ENCODE measurements at regions not wholly inside any gene's neighbourhood (a gene's known extent, or its start where the extent isn't known, plus 50 kb on each side); places are given as distances from the start of the nearest gene placed in this dataset.

- Histone ChIP-seq H3K4me1 (ENCODE audit: control insufficient read depth, extremely low read depth, insufficient read depth, low read length) (peaks cover 5% of the 10 kb centered on the region), H3K9me3 (ENCODE audit: control insufficient read depth, insufficient read depth, low read depth, low read length) (no peaks in the 10 kb centered on the region), H3K4me2 (ENCODE audit: extremely low read depth, insufficient read depth, low read length) (no peak overlapping the region), H2AFZ (ENCODE audit: low read length) (no peak overlapping the region), H3K79me2 (ENCODE audit: control insufficient read depth, insufficient read depth, low read length) (no peaks in the 10 kb centered on the region), H3K27ac (ENCODE audit: insufficient read depth, low read length) (no peak overlapping the region), H3K36me3 (ENCODE audit: control insufficient read depth, insufficient read depth, low read length) (no peaks in the 10 kb centered on the region), H4K20me1 (ENCODE audit: control insufficient read depth, extremely low read depth, insufficient read depth, low read length) (no peaks in the 10 kb centered on the region), H3K4me3 (replicated peaks in 1 of 4; ENCODE audit: control extremely low read depth in 1 of 4, insufficient read depth in 1 of 4, low read depth in 3 of 4, low read length in 4 of 4) (no peak overlapping the region), H3K27me3 (ENCODE audit: control insufficient read depth, insufficient read depth, low read length) (no peaks in the 10 kb centered on the region), H3K9ac (ENCODE audit: insufficient read depth, low read length) (no peak overlapping the region)
- no peak for DNase-seq (ENCODE audit: low read depth in 2 of 2)
- TF ChIP-seq EZH2 (IDR thresholded peaks at IDR 0.05; ENCODE audit: low read length, missing control alignments): no peak
- TF ChIP-seq, protein P1, sequence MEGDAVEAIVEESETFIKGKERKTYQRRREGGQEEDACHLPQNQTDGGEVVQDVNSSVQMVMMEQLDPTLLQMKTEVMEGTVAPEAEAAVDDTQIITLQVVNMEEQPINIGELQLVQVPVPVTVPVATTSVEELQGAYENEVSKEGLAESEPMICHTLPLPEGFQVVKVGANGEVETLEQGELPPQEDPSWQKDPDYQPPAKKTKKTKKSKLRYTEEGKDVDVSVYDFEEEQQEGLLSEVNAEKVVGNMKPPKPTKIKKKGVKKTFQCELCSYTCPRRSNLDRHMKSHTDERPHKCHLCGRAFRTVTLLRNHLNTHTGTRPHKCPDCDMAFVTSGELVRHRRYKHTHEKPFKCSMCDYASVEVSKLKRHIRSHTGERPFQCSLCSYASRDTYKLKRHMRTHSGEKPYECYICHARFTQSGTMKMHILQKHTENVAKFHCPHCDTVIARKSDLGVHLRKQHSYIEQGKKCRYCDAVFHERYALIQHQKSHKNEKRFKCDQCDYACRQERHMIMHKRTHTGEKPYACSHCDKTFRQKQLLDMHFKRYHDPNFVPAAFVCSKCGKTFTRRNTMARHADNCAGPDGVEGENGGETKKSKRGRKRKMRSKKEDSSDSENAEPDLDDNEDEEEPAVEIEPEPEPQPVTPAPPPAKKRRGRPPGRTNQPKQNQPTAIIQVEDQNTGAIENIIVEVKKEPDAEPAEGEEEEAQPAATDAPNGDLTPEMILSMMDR (conservative IDR thresholded peaks at IDR 0.05 in 1 of 2, IDR thresholded peaks at IDR 0.05 in 1 of 2; ENCODE audit: low read depth in 1 of 2, low read length in 2 of 2): no peak
Measured at GRCh38 chr14:51592836-51593235, 58.9 kb upstream of the FRMD6 start.

DNA sequence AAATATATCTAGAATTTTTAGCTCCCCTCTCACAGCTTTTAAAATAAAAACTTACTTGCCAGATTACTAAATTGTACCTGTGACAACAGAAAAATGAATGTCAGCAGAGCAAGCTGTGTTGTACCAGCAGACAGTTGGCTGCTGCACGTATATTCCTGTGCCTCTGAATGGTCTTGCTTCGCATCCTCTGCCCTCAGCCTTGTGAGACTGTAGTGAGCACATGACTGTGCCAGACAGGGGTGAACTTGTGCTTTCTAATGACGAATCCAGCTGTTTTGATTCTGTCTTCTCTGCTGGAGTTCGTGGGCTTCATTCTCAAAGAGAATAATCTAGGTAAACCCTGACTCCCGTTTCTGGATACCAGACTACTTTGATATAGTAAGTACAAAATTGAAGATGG, 58.3 kb upstream of the FRMD6 start:
- no peak overlapping the region for H3K4me3 ChIP-seq (replicated peaks in 1 of 4; ENCODE audit: control extremely low read depth in 1 of 4, insufficient read depth in 1 of 4, low read depth in 3 of 4, low read length in 4 of 4)
- TF ChIP-seq EZH2 (IDR thresholded peaks at IDR 0.05; ENCODE audit: low read length, missing control alignments): no peak
- TF ChIP-seq, protein P1 (conservative IDR thresholded peaks at IDR 0.05 in 1 of 2, IDR thresholded peaks at IDR 0.05 in 1 of 2; ENCODE audit: low read depth in 1 of 2, low read length in 2 of 2): no peak
- no peak overlapping the region for H3K27ac ChIP-seq (ENCODE audit: insufficient read depth, low read length)
- peaks cover 5% of the 10 kb centered on the region for H3K4me1 ChIP-seq (ENCODE audit: control insufficient read depth, extremely low read depth, insufficient read depth, low read length)
- H3K9me3 ChIP-seq (ENCODE audit: control insufficient read depth, insufficient read depth, low read depth, low read length): no peaks in the 10 kb centered on the region
- H3K4me2 ChIP-seq (ENCODE audit: extremely low read depth, insufficient read depth, low read length): no peak overlapping the region
- no peak overlapping the region for H2AFZ ChIP-seq (ENCODE audit: low read length)
- no peak overlapping the region for H3K9ac ChIP-seq (ENCODE audit: insufficient read depth, low read length)
- H3K36me3 ChIP-seq (ENCODE audit: control insufficient read depth, insufficient read depth, low read length): no peaks in the 10 kb centered on the region
- no peaks in the 10 kb centered on the region for H3K27me3 ChIP-seq (ENCODE audit: control insufficient read depth, insufficient read depth, low read length)
- no peaks in the 10 kb centered on the region for H4K20me1 ChIP-seq (ENCODE audit: control insufficient read depth, extremely low read depth, insufficient read depth, low read length)
- no peaks in the 10 kb centered on the region for H3K79me2 ChIP-seq (ENCODE audit: control insufficient read depth, insufficient read depth, low read length)
- peak in 1 of 2 donors; percentile 76 for DNase-seq (ENCODE audit: low read depth in 2 of 2)

GRCh38 chr14:51595881-51596455, 55.7 kb upstream of the FRMD6 start:
- H3K9ac ChIP-seq (ENCODE audit: insufficient read depth, low read length): no peak overlapping the region
- peaks cover 16% of the 10 kb centered on the region for H3K4me1 ChIP-seq (ENCODE audit: control insufficient read depth, extremely low read depth, insufficient read depth, low read length)
- H3K4me3 ChIP-seq (replicated peaks in 1 of 4; ENCODE audit: control extremely low read depth in 1 of 4, insufficient read depth in 1 of 4, low read depth in 3 of 4, low read length in 4 of 4): no peak overlapping the region
- no peaks in the 10 kb centered on the region for H3K27me3 ChIP-seq (ENCODE audit: control insufficient read depth, insufficient read depth, low read length)
- no peaks in the 10 kb centered on the region for H3K9me3 ChIP-seq (ENCODE audit: control insufficient read depth, insufficient read depth, low read depth, low read length)
- no peak overlapping the region for H2AFZ ChIP-seq (ENCODE audit: low read length)
- TF ChIP-seq, protein P1 (conservative IDR thresholded peaks at IDR 0.05 in 1 of 2, IDR thresholded peaks at IDR 0.05 in 1 of 2; ENCODE audit: low read depth in 1 of 2, low read length in 2 of 2): no peak
- no peak for TF ChIP-seq EZH2 (IDR thresholded peaks at IDR 0.05; ENCODE audit: low read length, missing control alignments)
- H3K36me3 ChIP-seq (ENCODE audit: control insufficient read depth, insufficient read depth, low read length): no peaks in the 10 kb centered on the region
- no peaks in the 10 kb centered on the region for H4K20me1 ChIP-seq (ENCODE audit: control insufficient read depth, extremely low read depth, insufficient read depth, low read length)
- H3K79me2 ChIP-seq (ENCODE audit: control insufficient read depth, insufficient read depth, low read length): no peaks in the 10 kb centered on the region
- H3K27ac ChIP-seq (ENCODE audit: insufficient read depth, low read length): no peak overlapping the region
- H3K4me2 ChIP-seq (ENCODE audit: extremely low read depth, insufficient read depth, low read length): no peak overlapping the region
- peak in 1 of 2 donors; percentile 49 for DNase-seq (ENCODE audit: low read depth in 2 of 2)

Data from fibroblast of lung (primary cell).